Upper lobe of left lung (tissue), 4 donors: ENCODE measurements at regions not wholly inside any gene's neighbourhood (a gene's known extent, or its start where the extent isn't known, plus 50 kb on each side); places are given as distances from the start of the nearest gene placed in this dataset.

ENCODE experiments used
- EP300 ChIP-seq, 4 donors: sonication (generic); formaldehyde crosslinking; IDR thresholded peaks; one replicate each; pipeline ENCODE4 v1.5.1; 2017; ENCODE audit warnings: antibody characterized with exemption in 4 of 4, control low read depth in 2 of 4
- POLR2A ChIP-seq, 4 donors: fragments of 450-650 bp; IDR thresholded peaks; one replicate each; pipeline ENCODE4 v1.5.1; 2016 to 2017; ENCODE audit warnings: antibody characterized with exemption in 4 of 4, mild to moderate bottlenecking in 2 of 4
- POLR2AphosphoS5 ChIP-seq, 2 donors: sonication (generic); formaldehyde crosslinking; IDR thresholded peaks; one replicate each; pipeline ENCODE4 v1.5.1; 2017; ENCODE audit warnings: antibody characterized with exemption in 2 of 2
- TF ChIP-seq, protein P1 (sequence below), 6 experiments: fragments of 450-650 bp in 4 of 6; fragments of 200-600 bp in 2 of 6; sonication (generic) in 2 of 6; IDR thresholded peaks; one replicate each; pipeline ENCODE4 v1.5.1; 2016 to 2019; ENCODE audit warnings: antibody characterized with exemption in 6 of 6

- TF ChIP-seq POLR2A (IDR thresholded peaks at IDR 0.05): no peak
- TF ChIP-seq EP300 (IDR thresholded peaks at IDR 0.05): no peak
- TF ChIP-seq, protein P1, sequence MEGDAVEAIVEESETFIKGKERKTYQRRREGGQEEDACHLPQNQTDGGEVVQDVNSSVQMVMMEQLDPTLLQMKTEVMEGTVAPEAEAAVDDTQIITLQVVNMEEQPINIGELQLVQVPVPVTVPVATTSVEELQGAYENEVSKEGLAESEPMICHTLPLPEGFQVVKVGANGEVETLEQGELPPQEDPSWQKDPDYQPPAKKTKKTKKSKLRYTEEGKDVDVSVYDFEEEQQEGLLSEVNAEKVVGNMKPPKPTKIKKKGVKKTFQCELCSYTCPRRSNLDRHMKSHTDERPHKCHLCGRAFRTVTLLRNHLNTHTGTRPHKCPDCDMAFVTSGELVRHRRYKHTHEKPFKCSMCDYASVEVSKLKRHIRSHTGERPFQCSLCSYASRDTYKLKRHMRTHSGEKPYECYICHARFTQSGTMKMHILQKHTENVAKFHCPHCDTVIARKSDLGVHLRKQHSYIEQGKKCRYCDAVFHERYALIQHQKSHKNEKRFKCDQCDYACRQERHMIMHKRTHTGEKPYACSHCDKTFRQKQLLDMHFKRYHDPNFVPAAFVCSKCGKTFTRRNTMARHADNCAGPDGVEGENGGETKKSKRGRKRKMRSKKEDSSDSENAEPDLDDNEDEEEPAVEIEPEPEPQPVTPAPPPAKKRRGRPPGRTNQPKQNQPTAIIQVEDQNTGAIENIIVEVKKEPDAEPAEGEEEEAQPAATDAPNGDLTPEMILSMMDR (IDR thresholded peaks at IDR 0.05): no peak
- no peak for TF ChIP-seq POLR2AphosphoS5 (IDR thresholded peaks at IDR 0.05)
Measured at GRCh38 chr2:239646184-239646583, 245.4 kb upstream of the HDAC4 start.
